ENCODE measurements at regions not wholly inside any gene's neighbourhood (a gene's known extent, or its start where the extent isn't known, plus 50 kb on each side); places are given as distances from the start of the nearest gene placed in this dataset. TPM values are rescaled to one million over a fixed set of nuclear protein-coding genes. Genes with fewer than 3 reads are reported as not detected.

GRCh38 chrX:82848111-82848510, 660.0 kb upstream of the POU3F4 start:
- H3K27me3 ChIP-seq (ENCODE audit: insufficient read depth, low read length): no peaks in the 10 kb centered on the region
- no peaks in the 10 kb centered on the region for H3K79me2 ChIP-seq (ENCODE audit: insufficient read depth, low read length)
- TF ChIP-seq CTCF (IDR thresholded peaks at IDR 0.05; ENCODE audit: extremely low read depth, low read depth, low read length): no peak
- no peak for DNase-seq (ENCODE audit: insufficient read length, low spot score, missing footprints)
- H2AFZ ChIP-seq (ENCODE audit: low read length): no peak overlapping the region
- no peak overlapping the region for H3K4me3 ChIP-seq (ENCODE audit: insufficient read depth, low read length)
- H3K36me3 ChIP-seq (ENCODE audit: insufficient read depth, low read length): no peaks in the 10 kb centered on the region
- no peaks in the 10 kb centered on the region for H3K9me3 ChIP-seq (ENCODE audit: low read depth, low read length)
- no peak overlapping the region for H3K4me2 ChIP-seq (ENCODE audit: insufficient read depth, low read length)
- no peaks in the 10 kb centered on the region for H4K20me1 ChIP-seq (ENCODE audit: insufficient read depth, low read length)
- no peak overlapping the region for H3K27ac ChIP-seq (ENCODE audit: low read depth, low read length)
- no peaks in the 10 kb centered on the region for H3K4me1 ChIP-seq (ENCODE audit: insufficient read depth, low read length)

Small RNA genes in the stretch of these regions (small RNA-seq; reads per million reads assigned to genes)
- not detected for gene RF00394
